WERI-Rb-1 (cell line): ENCODE measurements at regions not wholly inside any gene's neighbourhood (a gene's known extent, or its start where the extent isn't known, plus 50 kb on each side); places are given as distances from the start of the nearest gene placed in this dataset.
"Not testable (repeated sequence)": the region's sequence is repeated elsewhere in the genome, so short reads cannot be mapped to it uniquely, and the experiment has no call there.

Experiments used
- DNase-seq: peaks from one replicate; pipeline ENCODE4 v3.0.0-alpha.2; 2020
- H3K27ac ChIP-seq: fragments of 250-450 bp; sonication (Bioruptor Pico); 2 replicates; pipeline ENCODE4 v1.5.1; 2020; ENCODE audit warnings: mild to moderate bottlenecking, moderate library complexity
- H3K27me3 ChIP-seq: fragments of 250-450 bp; sonication (Bioruptor Pico); 2 replicates; pipeline ENCODE4 v1.5.1; 2021; ENCODE audit warnings: mild to moderate bottlenecking, low read depth, moderate library complexity; ENCODE audit not compliant: insufficient read depth, severe bottlenecking
- H3K36me3 ChIP-seq: fragments of 250-450 bp; sonication (Bioruptor Pico); 2 replicates; pipeline ENCODE4 v1.5.1; 2020; ENCODE audit warnings: mild to moderate bottlenecking, moderate library complexity
- H3K4me3 ChIP-seq: 2 replicates; pipeline ENCODE4 v1.5.1; 2011; ENCODE audit warnings: low read depth, mild to moderate bottlenecking, control low read depth, low read length
- H3K9me3 ChIP-seq: fragments of 250-450 bp; sonication (Bioruptor Pico); 2 replicates; pipeline ENCODE4 v1.5.1; 2021; ENCODE audit warnings: mild to moderate bottlenecking, moderate library complexity; ENCODE audit not compliant: severe bottlenecking
- TF ChIP-seq, protein P1 (sequence below): IDR thresholded peaks from 2 replicates; pipeline ENCODE4 v1.5.1; 2011; ENCODE audit warnings: low read depth, mild to moderate bottlenecking, control low read depth, inconsistent platforms, low read length

- Histone ChIP-seq H3K9me3 (no peaks in the 10 kb centered on the region), H3K27me3 (no peaks in the 10 kb centered on the region), H3K36me3 (no peaks in the 10 kb centered on the region), H3K4me3 (no peak overlapping the region), H3K27ac (no peak overlapping the region)
- TF ChIP-seq, protein P1, sequence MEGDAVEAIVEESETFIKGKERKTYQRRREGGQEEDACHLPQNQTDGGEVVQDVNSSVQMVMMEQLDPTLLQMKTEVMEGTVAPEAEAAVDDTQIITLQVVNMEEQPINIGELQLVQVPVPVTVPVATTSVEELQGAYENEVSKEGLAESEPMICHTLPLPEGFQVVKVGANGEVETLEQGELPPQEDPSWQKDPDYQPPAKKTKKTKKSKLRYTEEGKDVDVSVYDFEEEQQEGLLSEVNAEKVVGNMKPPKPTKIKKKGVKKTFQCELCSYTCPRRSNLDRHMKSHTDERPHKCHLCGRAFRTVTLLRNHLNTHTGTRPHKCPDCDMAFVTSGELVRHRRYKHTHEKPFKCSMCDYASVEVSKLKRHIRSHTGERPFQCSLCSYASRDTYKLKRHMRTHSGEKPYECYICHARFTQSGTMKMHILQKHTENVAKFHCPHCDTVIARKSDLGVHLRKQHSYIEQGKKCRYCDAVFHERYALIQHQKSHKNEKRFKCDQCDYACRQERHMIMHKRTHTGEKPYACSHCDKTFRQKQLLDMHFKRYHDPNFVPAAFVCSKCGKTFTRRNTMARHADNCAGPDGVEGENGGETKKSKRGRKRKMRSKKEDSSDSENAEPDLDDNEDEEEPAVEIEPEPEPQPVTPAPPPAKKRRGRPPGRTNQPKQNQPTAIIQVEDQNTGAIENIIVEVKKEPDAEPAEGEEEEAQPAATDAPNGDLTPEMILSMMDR, result no peak
- DNase-seq, result no peak
Observed at GRCh38 chr10:123250640-123251039, 96.4 kb downstream of the BUB3 start.

DNA sequence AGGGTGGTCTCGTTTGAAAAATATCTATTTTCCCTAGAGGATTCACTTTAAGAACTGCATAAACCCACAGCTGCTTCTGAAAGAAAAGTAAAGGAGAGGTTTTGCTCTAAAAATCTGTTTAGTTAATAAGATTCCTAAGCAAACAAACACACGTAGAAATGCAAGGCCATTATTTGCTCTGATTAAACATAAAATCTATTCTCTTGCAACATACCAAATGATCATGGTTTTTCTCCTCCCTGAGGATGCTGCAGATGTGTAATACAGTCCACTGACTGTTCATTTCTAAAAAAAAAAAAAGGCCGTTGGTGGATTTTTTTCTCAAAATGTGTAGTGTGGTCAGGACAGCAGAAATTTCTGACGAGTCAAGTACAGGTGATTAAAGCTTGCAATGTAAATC lies 98.6 kb downstream of the BUB3 start:
- TF ChIP-seq, protein P1, result no peak
- Histone ChIP-seq H3K27me3 (no peaks in the 10 kb centered on the region), H3K36me3 (no peaks in the 10 kb centered on the region), H3K27ac (no peak overlapping the region), H3K9me3 (no peaks in the 10 kb centered on the region), H3K4me3 (no peak overlapping the region)
- no peak for DNase-seq

- H3K36me3 ChIP-seq, H3K27me3 ChIP-seq, DNase-seq, H3K27ac ChIP-seq, H3K9me3 ChIP-seq, H3K4me3 ChIP-seq: not testable (repeated sequence)
Observed at GRCh38 chr10:123254343-123254742, 100.1 kb downstream of the BUB3 start.

- Histone ChIP-seq H3K27me3 (no peaks in the 10 kb centered on the region), H3K36me3 (no peaks in the 10 kb centered on the region), H3K27ac (no peak overlapping the region), H3K9me3 (no peaks in the 10 kb centered on the region), H3K4me3 (no peak overlapping the region)
- TF ChIP-seq, protein P1, result no peak
- DNase-seq, result no peak
Observed at GRCh38 chr10:123257904-123258456, 103.8 kb downstream of the BUB3 start.

DNA sequence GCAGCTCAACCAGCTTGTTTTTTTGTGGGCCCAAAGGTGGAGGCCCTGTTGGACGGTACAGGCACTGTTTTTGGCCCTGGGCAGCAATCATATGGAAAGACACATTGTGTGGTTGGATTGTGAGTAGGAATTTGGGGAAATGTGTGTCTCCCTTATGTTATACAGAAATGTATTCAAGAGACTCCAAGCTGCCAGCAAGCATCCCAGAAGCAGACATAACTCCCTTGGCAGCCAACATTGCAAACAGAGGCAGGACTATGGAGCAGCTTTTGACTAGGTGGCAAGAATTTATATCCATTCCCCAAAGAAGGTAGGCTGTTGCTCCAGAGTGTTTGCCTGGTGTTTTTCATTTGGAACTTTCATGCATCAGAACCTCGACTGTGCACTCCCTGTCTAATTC lies 104.9 kb downstream of the BUB3 start:
- Histone ChIP-seq H3K27me3 (no peaks in the 10 kb centered on the region), H3K9me3 (no peaks in the 10 kb centered on the region), H3K4me3 (no peak overlapping the region), H3K27ac (no peak overlapping the region), H3K36me3 (no peaks in the 10 kb centered on the region)
- TF ChIP-seq, protein P1, result no peak
- no peak for DNase-seq

GRCh38 chr10:123259791-123260190 lies 105.6 kb downstream of the BUB3 start:
- DNase-seq, result no peak
- Histone ChIP-seq H3K27ac (no peak overlapping the region), H3K27me3 (no peaks in the 10 kb centered on the region), H3K9me3 (no peaks in the 10 kb centered on the region), H3K36me3 (no peaks in the 10 kb centered on the region), H3K4me3 (no peak overlapping the region)
- TF ChIP-seq, protein P1, result no peak
